ENCODE measurements at regions not wholly inside any gene's neighbourhood (a gene's known extent, or its start where the extent isn't known, plus 50 kb on each side); places are given as distances from the start of the nearest gene placed in this dataset.

DNA sequence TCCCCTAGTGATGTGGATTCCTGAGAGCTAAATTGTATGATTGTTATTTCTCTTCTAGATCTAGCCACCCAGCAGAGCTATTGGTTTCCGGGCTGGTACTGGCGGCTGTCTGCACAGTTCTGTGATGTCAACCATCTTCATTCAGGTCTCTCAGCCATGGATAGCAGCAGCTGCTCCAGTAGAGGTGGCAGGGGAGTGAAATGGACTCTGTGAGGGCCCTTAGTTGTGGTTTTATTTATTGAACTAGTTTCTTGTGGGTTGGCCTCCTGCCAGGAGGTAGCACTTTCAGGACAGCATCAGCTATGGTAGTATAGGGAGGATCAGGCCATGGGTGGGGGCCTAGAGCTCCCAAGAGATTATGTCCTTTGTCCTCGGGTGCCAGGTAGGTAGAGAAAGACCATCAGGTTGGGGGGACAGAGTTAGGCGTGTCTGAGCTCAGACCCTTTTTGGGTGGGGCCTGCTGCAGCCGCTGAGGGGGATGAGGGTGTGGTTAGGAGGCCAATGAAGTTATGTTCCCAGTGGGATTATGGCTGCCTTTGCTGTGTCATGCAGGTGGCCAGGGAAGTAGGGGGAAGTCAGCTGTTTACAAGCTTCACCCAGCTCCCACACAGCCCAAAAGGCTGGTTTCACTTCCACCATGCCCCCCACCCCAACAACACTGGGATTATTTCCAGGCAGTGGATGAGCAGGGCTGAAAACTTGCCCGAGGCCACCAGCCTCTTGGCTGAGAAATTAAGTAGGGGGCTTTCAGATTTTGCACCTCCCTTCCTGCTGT, 55.1 kb upstream of the RGS4 start:
- no peak overlapping the region for H3K4me3 ChIP-seq (ENCODE audit: insufficient read depth, low read depth, low read length, poor library complexity, severe bottlenecking)
- no peaks in the 10 kb centered on the region for H3K9me3 ChIP-seq (ENCODE audit: control insufficient read depth, low read length)
- no peak for DNase-seq
- H3K4me1 ChIP-seq (ENCODE audit: control insufficient read depth, insufficient read depth, low read length, poor library complexity, severe bottlenecking) = no peaks in the 10 kb centered on the region
- H3K27me3 ChIP-seq (replicated peaks; ENCODE audit: control insufficient read depth, insufficient read depth, low read length, poor library complexity, severe bottlenecking) = no peaks in the 10 kb centered on the region
- H3K27ac ChIP-seq (ENCODE audit: insufficient read depth, low read length, poor library complexity, severe bottlenecking) = no peak overlapping the region
- H3K36me3 ChIP-seq (ENCODE audit: control insufficient read depth, insufficient read depth, low read length) = no peaks in the 10 kb centered on the region

DNA sequence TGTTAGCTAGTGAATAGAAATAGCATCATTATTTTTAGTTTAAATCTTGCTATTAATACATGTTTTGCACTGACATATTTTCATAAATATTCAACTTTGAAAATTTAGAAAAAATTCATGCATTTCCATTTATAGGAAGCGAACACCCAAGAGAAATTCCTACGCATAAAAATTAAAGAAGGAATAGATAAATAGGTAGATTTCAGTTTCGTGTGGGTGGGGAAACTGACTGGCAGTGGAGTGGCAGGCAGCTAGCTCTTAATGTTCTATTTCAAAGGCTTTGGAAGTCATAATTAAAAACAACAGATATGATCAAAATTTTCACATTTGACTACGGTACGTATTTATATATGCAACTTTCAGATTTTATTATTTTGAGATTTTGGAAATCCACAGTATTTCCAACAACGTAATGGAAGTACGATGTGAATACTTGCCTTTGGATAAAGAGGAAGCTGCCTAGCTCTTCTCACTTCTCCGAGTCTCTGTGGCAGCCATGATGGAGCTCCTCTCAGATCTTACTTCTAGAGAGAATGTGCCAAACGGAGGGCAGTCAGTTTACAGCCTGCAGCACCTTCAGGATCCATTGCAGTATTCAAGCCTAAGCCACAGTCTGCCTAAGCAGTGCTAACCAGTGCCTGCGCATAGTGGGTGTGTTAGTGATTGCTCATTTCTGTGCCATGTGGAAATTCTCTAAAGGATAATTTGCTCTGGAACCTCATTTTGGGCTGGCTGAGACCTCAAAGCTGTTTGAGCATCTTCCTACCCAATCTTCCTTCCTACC, 62.9 kb upstream of the RGS4 start:
- H3K36me3 ChIP-seq (ENCODE audit: control insufficient read depth, insufficient read depth, low read length) = no peaks in the 10 kb centered on the region
- H3K4me3 ChIP-seq (ENCODE audit: insufficient read depth, low read depth, low read length, poor library complexity, severe bottlenecking) = no peak overlapping the region

DNA sequence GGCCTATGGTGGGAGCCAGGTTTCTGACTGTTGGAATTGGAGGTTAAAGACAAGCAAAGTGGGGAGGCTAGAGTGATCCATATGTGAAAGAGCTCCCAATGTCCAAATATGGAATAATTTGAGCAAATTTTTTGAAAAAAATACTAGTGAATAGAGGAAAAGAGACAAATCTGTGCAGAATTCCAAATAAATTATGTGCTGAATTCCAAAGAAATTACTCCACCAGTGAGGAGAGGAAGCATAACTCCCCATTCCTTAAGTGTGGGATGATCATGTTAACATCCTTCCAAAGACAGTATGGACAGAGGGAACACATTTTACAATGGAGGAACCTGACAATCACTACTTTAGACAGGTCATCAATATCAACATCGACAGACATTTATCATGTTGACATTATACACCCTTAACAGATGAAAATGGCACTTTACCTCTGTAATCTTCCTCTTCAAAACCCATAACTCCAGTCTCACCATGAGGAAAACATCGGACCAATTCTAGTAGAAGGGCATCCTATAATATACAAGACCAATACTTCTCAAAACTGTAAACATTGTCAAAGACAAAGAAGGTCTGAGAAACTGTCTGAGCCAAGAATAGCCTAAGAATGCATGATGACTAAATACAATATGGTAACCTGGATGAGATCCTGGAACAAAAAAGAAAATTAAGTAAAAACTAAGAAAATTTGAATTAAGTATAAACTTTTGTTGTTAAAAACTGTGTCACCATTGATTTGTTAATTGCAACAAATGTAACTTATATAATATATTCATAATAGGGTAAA, 71.5 kb upstream of the RGS4 start:
- H3K27ac ChIP-seq (ENCODE audit: insufficient read depth, low read length, poor library complexity, severe bottlenecking) = no peak overlapping the region
- DNase-seq = no peak
- no peaks in the 10 kb centered on the region for H3K4me1 ChIP-seq (ENCODE audit: control insufficient read depth, insufficient read depth, low read length, poor library complexity, severe bottlenecking)
- H3K4me3 ChIP-seq (ENCODE audit: insufficient read depth, low read depth, low read length, poor library complexity, severe bottlenecking) = no peak overlapping the region
- no peaks in the 10 kb centered on the region for H3K9me3 ChIP-seq (ENCODE audit: control insufficient read depth, low read length)
- no peaks in the 10 kb centered on the region for H3K36me3 ChIP-seq (ENCODE audit: control insufficient read depth, insufficient read depth, low read length)
- no peaks in the 10 kb centered on the region for H3K27me3 ChIP-seq (replicated peaks; ENCODE audit: control insufficient read depth, insufficient read depth, low read length, poor library complexity, severe bottlenecking)

More for the DNA sequence above, 62.9 kb upstream of the RGS4 start:
- Histone ChIP-seq H3K27ac (ENCODE audit: insufficient read depth, low read length, poor library complexity, severe bottlenecking) (no peak overlapping the region), H3K27me3 (replicated peaks; ENCODE audit: control insufficient read depth, insufficient read depth, low read length, poor library complexity, severe bottlenecking) (no peaks in the 10 kb centered on the region), H3K9me3 (ENCODE audit: control insufficient read depth, low read length) (no peaks in the 10 kb centered on the region), H3K4me1 (ENCODE audit: control insufficient read depth, insufficient read depth, low read length, poor library complexity, severe bottlenecking) (no peaks in the 10 kb centered on the region)
- DNase-seq = no peak

- no peaks in the 10 kb centered on the region for H3K9me3 ChIP-seq (ENCODE audit: control insufficient read depth, low read length)
- H3K27me3 ChIP-seq (replicated peaks; ENCODE audit: control insufficient read depth, insufficient read depth, low read length, poor library complexity, severe bottlenecking) = no peaks in the 10 kb centered on the region
- no peak overlapping the region for H3K27ac ChIP-seq (ENCODE audit: insufficient read depth, low read length, poor library complexity, severe bottlenecking)
- no peak for DNase-seq
- no peaks in the 10 kb centered on the region for H3K36me3 ChIP-seq (ENCODE audit: control insufficient read depth, insufficient read depth, low read length)
- no peak overlapping the region for H3K4me3 ChIP-seq (ENCODE audit: insufficient read depth, low read depth, low read length, poor library complexity, severe bottlenecking)
- no peaks in the 10 kb centered on the region for H3K4me1 ChIP-seq (ENCODE audit: control insufficient read depth, insufficient read depth, low read length, poor library complexity, severe bottlenecking)
Observed at GRCh38 chr1:162996261-162996660, 72.9 kb upstream of the RGS4 start.

- DNase-seq = no peak
- H3K36me3 ChIP-seq (ENCODE audit: control insufficient read depth, insufficient read depth, low read length) = no peaks in the 10 kb centered on the region
- no peaks in the 10 kb centered on the region for H3K9me3 ChIP-seq (ENCODE audit: control insufficient read depth, low read length)
- H3K27ac ChIP-seq (ENCODE audit: insufficient read depth, low read length, poor library complexity, severe bottlenecking) = no peak overlapping the region
- H3K4me3 ChIP-seq (ENCODE audit: insufficient read depth, low read depth, low read length, poor library complexity, severe bottlenecking) = no peak overlapping the region
- H3K4me1 ChIP-seq (ENCODE audit: control insufficient read depth, insufficient read depth, low read length, poor library complexity, severe bottlenecking) = no peaks in the 10 kb centered on the region
- no peaks in the 10 kb centered on the region for H3K27me3 ChIP-seq (replicated peaks; ENCODE audit: control insufficient read depth, insufficient read depth, low read length, poor library complexity, severe bottlenecking)
Observed at GRCh38 chr1:162994921-162995320, 74.2 kb upstream of the RGS4 start.

- no peaks in the 10 kb centered on the region for H3K27me3 ChIP-seq (replicated peaks; ENCODE audit: control insufficient read depth, insufficient read depth, low read length, poor library complexity, severe bottlenecking)
- no peak overlapping the region for H3K4me3 ChIP-seq (ENCODE audit: insufficient read depth, low read depth, low read length, poor library complexity, severe bottlenecking)
- H3K27ac ChIP-seq (ENCODE audit: insufficient read depth, low read length, poor library complexity, severe bottlenecking) = no peak overlapping the region
- no peaks in the 10 kb centered on the region for H3K4me1 ChIP-seq (ENCODE audit: control insufficient read depth, insufficient read depth, low read length, poor library complexity, severe bottlenecking)
- no peaks in the 10 kb centered on the region for H3K36me3 ChIP-seq (ENCODE audit: control insufficient read depth, insufficient read depth, low read length)
- H3K9me3 ChIP-seq (ENCODE audit: control insufficient read depth, low read length) = no peaks in the 10 kb centered on the region
- no peak for DNase-seq
Observed at GRCh38 chr1:162993846-162994245, 75.3 kb upstream of the RGS4 start.

DNA sequence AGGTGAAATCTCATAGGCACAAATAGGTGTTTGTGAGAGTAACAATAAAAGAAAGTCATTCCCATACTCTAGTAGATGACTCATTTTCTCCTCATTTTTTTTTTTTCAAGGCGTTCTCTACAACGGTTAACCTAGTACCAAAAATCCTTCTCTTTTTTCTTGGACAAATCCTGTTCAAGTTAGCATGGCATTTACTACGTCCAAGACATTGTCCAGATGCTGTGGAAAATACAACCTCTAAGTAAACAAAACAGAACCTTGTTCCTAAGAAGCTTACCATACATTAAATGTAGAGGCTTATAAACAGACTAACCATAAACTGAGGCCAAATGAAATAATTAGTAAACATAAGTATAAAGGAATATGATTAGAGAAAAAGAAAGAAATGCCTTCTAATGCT, 76.2 kb upstream of the RGS4 start:
- Histone ChIP-seq H3K4me1 (ENCODE audit: control insufficient read depth, insufficient read depth, low read length, poor library complexity, severe bottlenecking) (no peaks in the 10 kb centered on the region), H3K27ac (ENCODE audit: insufficient read depth, low read length, poor library complexity, severe bottlenecking) (no peak overlapping the region), H3K36me3 (ENCODE audit: control insufficient read depth, insufficient read depth, low read length) (no peaks in the 10 kb centered on the region), H3K4me3 (ENCODE audit: insufficient read depth, low read depth, low read length, poor library complexity, severe bottlenecking) (no peak overlapping the region), H3K9me3 (ENCODE audit: control insufficient read depth, low read length) (no peaks in the 10 kb centered on the region), H3K27me3 (replicated peaks; ENCODE audit: control insufficient read depth, insufficient read depth, low read length, poor library complexity, severe bottlenecking) (no peaks in the 10 kb centered on the region)
- no peak for DNase-seq

DNA sequence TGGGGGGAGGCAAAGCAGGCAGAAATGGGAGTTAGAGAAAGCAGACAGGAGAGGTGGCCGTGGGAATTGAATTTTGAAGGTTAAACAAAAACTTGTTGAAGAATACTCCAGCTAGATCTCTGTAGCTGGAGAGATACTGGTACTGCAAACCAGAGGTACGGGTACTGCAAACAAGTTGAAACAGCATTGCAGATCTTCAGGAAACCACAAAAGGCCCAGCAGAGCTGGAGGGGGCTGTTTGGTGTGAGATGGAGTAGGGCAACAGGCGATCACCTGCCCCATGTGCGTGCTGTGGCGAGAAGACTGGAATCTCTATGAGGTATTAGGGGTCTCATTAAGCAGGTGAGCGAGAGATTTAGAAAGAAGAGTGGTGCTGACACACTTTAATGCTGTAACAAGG, 77.7 kb upstream of the RGS4 start:
- Histone ChIP-seq H3K9me3 (ENCODE audit: control insufficient read depth, low read length) (no peaks in the 10 kb centered on the region), H3K27me3 (replicated peaks; ENCODE audit: control insufficient read depth, insufficient read depth, low read length, poor library complexity, severe bottlenecking) (no peaks in the 10 kb centered on the region), H3K36me3 (ENCODE audit: control insufficient read depth, insufficient read depth, low read length) (no peaks in the 10 kb centered on the region), H3K27ac (ENCODE audit: insufficient read depth, low read length, poor library complexity, severe bottlenecking) (no peak overlapping the region), H3K4me1 (ENCODE audit: control insufficient read depth, insufficient read depth, low read length, poor library complexity, severe bottlenecking) (no peaks in the 10 kb centered on the region), H3K4me3 (ENCODE audit: insufficient read depth, low read depth, low read length, poor library complexity, severe bottlenecking) (no peak overlapping the region)
- no peak for DNase-seq

- DNase-seq = no peak
- Histone ChIP-seq H3K27me3 (replicated peaks; ENCODE audit: control insufficient read depth, insufficient read depth, low read length, poor library complexity, severe bottlenecking) (no peaks in the 10 kb centered on the region), H3K4me3 (ENCODE audit: insufficient read depth, low read depth, low read length, poor library complexity, severe bottlenecking) (no peak overlapping the region), H3K27ac (ENCODE audit: insufficient read depth, low read length, poor library complexity, severe bottlenecking) (no peak overlapping the region), H3K9me3 (ENCODE audit: control insufficient read depth, low read length) (no peaks in the 10 kb centered on the region), H3K4me1 (ENCODE audit: control insufficient read depth, insufficient read depth, low read length, poor library complexity, severe bottlenecking) (no peaks in the 10 kb centered on the region), H3K36me3 (ENCODE audit: control insufficient read depth, insufficient read depth, low read length) (no peaks in the 10 kb centered on the region)
Observed at GRCh38 chr1:162990665-162991064, 78.5 kb upstream of the RGS4 start.

GRCh38 chr1:162988869-162989268, 80.3 kb upstream of the RGS4 start:
- Histone ChIP-seq H3K4me1 (ENCODE audit: control insufficient read depth, insufficient read depth, low read length, poor library complexity, severe bottlenecking) (no peaks in the 10 kb centered on the region), H3K27me3 (replicated peaks; ENCODE audit: control insufficient read depth, insufficient read depth, low read length, poor library complexity, severe bottlenecking) (no peaks in the 10 kb centered on the region), H3K4me3 (ENCODE audit: insufficient read depth, low read depth, low read length, poor library complexity, severe bottlenecking) (no peak overlapping the region), H3K36me3 (ENCODE audit: control insufficient read depth, insufficient read depth, low read length) (no peaks in the 10 kb centered on the region), H3K9me3 (ENCODE audit: control insufficient read depth, low read length) (no peaks in the 10 kb centered on the region), H3K27ac (ENCODE audit: insufficient read depth, low read length, poor library complexity, severe bottlenecking) (no peak overlapping the region)
- no peak for DNase-seq
